ENCODE measurements at regions not wholly inside any gene's neighbourhood (a gene's known extent, or its start where the extent isn't known, plus 50 kb on each side); places are given as distances from the start of the nearest gene placed in this dataset.

DNA sequence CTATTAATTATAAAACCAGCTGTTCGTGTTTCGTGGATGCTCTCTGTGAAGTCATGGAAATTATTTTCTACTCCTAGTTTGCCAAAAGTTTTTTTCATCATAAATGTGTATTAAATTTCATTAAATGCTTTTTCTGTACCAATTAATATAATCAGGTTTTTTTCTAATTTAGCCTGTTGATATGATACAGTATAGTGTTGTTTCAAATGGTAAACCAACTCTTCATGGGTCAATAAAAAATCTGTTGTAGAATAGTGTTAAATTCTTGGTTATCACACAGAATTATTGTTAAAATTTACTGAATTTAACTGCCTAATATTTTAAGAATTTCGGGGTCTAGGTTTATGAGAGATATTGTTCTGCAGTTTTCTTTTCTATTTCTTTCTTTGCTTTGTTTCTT is 505.9 kb upstream of the MANEA start:
- no peak for DNase-seq

DNA sequence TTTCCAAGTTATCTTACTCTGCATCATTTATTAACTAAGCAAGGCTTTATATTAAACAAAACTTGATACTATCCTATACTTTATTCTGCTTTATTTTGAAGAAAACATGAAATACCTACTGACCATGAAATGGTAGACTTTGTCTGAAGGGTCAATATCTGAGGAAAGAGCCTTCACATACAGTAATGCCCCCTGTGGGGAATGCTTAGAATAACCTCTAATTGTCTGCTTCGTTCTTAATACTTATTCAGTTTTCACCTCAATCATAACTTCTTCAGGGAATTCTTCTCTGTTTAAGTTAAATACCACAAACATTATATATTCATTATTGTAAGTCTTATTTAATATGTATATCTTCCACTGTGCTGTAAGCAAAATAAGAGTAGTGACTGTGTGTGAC is 498.9 kb upstream of the MANEA start:
- DNase-seq, result no peak

DNA sequence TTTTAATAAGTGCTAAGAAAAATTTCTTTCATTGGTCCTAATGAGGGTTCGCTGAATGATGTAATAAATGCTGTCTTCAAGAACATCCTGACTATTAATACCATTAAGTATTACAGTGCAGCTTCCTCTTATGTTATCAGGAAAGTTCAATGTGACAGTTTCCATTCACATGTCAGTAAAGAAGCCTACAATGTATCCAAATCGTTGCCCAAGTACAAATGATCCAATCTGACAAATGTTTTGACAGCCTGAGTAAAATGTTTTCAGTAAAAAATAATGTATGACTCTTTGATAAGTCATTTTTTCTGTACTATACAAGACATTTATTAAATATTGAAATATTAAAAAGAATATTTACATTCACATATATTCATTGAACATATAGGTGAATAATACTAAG is 496.1 kb upstream of the MANEA start:
- DNase-seq, result no peak

DNA sequence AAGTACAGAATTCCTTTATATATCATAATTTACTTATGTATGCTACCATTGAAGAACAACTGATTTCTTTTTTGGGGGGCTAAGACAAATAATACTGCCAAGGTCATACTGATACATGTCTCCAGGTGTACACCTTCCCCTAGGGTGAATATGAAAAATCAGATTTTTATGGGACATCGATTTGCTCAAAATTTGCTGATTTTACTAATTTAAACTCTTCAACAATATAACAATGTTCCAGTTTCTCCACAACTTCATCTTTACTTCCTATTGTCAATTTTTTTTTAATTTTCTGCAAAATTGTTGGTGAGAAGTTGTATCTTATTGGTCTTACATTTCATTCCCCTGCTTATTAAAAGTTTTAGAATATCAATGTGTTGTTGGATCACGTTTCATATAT is 495.4 kb upstream of the MANEA start:
- no peak for DNase-seq

DNA sequence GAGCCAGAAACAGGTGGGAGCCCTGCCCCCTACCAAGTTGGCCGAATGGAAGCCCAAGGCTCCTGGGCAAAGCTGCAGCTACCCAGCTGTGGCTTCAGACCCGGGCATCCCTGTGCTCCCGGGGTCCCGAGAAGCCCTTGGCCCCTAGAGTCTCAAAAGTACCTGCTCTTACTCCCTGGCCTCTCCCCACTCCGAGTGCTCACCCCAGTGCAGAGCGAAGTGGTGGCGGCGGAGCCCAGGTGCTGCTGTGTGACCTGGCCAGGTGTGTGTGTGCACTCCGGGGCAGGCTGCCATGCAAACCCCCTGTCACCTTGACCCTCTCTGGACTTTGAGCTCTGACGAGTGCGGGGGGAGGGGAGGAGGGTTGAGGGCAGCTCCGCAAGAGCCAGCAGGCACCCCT is 493.8 kb upstream of the MANEA start:
- no peak for DNase-seq

DNA sequence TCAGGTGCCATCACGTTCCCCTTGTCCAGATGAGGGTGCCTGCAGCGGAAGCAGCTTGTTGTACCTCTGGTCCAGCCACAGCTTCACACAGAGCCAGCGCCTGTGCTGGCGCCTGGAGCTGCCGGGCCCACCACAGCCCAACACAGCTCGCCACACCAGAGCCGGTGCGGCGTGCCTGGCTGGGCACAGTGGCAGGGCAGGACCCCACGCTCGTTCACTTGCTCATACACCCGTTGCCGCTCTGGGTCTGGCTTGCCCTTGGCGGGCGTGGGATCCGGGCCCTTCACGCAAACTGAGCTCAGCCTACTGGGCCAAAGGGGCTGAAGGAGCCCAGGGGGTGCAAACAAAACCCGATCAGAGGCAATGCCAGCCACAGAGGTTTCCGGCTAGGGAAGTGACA is 492.5 kb upstream of the MANEA start:
- no peak for DNase-seq

DNA sequence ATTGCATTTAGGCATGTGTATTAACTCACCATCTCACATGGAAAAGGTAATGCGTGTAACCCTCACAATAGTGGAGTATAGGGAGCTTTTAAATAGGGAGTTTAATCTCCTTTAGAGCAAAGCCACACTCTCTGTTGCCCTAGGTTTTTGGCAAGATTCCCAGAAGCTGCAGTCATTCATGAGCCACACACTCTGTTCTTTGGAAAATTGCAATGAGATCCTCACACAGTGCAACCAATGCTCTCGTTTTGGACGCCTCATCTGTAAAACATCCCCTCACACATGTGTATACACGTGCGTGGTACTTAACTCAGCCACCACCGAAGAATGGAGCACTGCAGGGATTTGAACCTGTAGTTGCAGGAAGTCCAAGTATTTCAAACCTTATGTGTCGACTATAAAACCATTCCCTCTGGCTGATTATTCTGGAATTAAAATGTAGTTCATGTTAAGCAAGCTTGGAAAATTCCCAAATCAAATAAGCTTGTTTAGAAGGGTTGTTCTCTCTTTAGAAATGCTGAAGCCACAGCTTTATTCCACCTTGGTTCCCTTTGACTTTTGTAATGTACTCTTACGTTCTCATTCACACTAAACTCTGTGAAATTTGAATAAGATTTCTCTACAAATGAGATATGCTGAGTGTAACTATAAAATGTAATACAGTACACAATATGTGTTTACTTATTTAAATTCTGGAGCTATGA is 489.8 kb upstream of the MANEA start:
- DNase-seq, result peak; percentile 95

DNA sequence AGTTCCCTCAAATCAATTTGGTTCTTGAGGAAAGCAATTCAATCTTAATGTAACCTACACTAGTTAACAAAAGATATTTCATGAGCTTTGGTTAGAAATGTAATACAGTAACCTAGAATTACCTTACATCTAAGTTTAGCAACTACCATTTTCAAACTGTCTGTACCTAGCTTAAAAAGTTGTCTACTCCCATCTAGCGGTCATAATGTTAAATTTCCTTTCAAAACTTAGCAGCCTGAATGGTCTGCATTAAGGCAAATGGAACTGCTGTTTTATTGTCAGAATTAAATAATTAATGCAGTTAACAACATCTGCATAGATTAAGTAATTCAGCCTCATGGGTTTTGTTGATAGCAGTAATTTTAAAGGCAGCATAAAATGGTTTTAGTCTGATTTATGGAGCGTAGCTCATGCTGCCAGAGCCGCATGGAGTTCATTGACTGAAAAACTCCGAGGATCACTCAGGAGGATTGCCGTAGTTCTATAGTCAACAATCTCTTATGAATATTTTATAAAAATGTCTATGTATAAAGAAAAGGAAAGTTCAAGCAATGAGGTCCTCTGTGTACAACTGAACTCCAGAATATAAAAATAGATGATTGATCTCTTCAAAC is 485.4 kb upstream of the MANEA start:
- DNase-seq, result peak; percentile 71

DNA sequence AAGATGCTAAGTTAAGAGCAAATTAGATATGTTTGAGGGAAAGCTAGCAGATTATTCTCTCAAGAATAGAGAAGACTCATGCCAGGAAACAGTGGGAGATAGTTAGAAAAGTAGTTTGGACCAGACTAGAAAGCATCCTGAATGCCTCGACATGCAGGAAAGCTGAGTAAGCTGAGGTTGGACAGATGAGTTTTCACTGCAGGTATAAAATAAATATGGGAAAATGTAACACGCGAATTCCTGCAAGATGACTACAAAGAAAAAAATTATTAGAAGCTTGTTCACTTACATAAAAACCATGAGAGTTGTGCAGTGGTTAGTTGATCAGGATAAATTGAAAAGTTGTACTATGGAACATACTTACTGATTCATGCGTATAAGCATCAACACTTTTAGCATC is 484.2 kb upstream of the MANEA start:
- DNase-seq, result peak; percentile 48

DNA sequence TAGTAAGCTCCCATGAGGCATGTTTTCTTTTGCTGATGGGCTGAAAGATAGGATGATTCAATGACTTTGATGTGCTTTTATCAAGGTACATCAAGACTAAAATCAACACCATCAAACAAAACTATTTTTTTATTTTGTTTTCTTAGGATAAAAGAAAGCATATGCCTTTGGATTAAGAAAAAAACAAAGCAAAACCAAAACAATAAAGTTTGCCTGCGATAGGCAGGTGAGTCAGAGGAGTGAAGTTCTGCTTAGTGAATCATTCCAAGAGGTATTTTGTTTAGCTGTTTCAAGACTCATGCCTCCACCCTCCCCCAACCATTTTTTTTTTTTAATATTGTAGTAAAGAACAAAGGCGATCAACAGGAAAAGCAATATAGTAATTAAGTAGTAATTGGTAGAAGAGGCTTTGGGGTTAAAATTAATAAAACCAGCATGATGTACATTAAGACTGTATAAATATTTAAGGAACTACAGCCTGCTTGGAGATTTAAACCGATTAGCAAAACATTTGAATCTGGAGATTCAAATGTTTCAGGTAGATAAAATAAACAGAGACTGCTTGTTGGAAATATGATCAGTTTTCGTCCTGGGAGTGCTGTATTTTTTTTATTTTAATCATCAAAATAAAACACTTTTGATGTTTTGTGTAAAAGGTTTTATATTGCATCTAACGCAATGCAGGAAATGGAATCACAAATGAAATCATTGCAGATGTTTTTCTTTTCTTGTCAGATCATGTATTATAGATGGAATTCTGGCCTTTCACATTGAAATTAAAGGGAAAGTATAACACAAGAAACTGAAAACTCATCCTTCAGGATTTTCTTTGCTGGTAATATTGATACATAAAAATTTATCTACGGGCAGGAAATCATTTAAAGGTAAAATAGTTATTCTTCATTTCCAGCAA is 482.3 kb upstream of the MANEA start:
- peak; percentile 67 for DNase-seq

DNA sequence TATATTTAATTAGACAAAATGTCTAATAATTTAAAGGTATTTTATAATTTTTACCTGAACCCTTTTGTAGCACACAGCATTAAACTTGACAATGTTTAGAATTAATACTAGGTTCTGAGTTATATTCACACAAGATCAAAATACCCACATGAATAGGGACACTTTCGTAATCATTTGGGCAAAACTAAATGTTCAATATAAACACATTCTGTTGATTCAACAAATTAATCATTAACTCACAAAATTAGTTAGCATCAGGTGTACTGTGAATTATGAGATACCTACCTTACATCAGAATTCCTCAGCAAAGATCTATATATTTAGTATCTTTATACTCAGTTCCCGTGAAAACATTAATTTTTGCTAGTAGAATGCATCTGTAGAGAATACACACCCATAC is 481.5 kb upstream of the MANEA start:
- DNase-seq, result no peak

DNA sequence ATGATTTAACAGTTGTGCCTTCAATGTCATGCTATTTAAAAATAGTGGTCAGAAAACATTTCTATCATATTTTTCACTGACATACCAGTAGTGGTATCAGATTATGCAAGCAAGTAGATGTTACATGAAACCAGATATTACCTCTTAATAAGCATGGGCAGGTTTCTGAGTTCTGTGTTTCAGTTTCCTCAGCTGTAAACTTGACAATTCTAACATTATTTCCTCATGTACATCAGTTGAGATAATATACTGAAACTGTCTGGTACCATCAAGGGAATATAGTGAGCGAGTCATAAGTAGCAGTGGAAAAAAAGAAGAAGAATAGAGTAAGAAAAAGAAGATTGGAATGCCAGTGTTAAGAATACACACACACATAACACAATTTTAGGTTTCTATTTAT is 477.9 kb upstream of the MANEA start:
- DNase-seq, result peak; percentile 17

DNA sequence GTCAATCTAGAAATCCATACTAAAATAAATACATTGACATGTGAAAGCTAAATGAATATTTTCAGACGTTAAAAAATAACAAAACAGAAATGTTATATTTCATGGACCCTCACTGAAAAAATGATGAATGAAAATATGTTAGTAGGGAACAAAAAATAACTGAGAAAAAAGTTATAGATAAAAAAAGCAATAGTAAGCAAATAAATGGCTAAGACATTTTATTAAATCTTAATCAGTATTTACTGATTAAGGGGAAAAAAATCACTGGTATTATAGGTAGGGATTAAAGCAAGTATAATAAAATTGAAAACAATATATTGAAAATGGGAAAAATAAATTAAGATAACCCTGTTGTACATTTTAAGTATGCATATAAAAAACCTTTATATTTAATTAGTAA is 468.1 kb upstream of the MANEA start:
- DNase-seq, result no peak

DNA sequence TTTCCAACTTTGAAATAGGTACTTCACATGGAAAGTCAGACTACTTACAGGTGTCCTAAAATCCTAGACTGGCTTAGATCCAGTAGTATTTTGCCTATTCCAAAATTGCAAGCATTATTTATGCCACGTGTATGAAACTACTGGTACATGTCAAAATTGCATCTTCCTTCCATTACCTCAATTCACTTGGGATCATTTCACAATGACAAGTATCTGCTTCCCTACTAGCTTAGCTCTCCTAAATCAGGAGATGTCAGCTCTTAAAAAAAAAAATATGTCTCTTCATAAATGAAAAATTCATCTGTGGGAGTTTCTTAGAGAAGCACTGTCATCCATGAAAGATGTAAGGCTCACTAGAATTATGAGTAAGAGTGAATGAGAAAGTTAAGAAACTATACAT is 466.6 kb upstream of the MANEA start:
- DNase-seq, result no peak

DNA sequence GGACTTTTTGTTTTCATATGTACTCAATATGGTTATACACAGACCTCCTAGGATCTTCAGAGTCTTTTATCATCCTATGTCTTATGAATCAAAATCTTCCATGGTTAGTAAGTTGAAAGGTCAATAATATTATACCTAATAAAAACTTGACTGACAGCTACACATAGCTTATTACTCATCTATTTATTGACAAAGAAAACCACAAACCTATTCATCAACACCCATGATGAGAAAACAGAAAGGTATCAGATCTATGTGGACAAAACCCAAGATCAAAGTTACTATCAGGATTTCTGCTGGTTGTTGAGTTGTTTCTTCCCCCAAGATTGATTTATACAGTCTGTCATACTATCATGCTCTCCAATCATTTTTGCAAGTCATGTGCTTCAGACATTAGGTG is 460.1 kb upstream of the MANEA start:
- DNase-seq, result no peak

DNA sequence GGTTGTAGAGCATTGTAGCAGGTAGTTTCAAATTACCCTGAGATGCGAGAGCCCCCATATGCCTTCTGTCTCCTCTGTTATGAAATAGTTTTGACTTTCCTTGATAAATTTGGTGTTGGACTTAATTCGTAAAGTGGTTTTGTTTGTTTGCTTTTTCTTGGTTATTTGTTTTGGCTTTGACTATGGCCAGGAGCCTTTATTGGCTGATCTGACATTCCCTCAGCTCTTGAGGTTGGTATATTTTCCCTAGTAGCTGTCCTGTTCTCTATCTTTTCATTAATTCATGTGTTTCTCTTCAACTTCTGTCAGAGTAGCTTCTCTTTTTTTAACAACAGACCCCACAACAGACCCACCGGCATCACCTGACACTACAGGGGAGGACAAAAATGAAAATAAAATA is 457.4 kb upstream of the MANEA start:
- DNase-seq, result no peak

DNA sequence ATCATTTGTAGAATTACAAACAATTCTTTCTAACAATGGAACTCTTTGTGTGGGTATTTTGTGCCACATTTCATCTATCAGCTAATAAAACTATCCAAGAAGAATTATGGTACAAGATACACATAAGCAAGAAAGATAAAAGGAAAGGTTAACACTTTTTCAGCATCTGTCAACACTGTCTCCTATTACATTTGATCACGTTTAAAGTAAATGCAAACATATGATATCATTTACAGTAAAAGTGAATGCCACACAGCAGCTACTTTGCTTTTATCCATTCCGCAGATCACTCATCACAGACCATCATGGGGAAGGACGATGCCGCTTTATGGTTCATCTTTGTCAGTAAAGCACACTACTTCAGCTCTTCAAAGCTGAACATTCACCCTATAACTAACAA is 456.4 kb upstream of the MANEA start:
- DNase-seq, result no peak

DNA sequence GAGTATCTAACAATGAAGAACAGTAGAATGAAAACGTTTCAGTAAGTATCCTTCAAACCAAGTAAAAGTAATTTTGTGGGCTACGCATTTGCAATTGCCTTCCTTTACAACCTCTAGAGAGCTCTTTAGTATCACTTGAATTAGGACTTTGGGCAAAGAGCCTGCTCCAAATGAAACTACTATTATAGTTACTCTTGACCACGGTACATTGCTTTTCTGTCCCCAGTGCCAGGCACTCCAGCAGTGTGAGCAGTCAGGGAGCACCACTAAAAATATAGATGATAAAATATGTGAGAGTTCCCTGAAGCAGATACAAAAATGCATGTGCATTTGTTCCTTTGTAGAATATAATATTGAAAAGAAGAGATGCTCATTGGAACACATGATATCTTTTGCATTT is 450.1 kb upstream of the MANEA start:
- no peak for DNase-seq

DNA sequence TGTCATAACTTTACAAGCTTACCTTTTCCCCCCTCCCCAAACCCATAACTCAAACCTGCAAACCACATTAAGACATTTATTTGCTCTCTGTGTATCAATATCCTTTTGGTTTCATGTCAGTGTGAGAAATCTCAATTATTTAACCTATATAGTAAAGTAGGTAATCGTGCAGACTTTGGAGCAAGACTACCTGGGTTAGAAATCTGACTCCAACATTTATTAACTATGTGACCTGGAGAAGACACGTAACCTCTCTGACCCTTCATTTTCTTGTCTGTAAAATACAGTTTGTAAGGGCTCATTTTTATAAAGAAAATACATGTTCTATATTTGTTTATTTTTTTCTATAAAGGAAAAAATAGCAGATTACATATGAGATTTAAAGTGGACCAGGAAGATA is 448.9 kb upstream of the MANEA start:
- no peak for DNase-seq

DNA sequence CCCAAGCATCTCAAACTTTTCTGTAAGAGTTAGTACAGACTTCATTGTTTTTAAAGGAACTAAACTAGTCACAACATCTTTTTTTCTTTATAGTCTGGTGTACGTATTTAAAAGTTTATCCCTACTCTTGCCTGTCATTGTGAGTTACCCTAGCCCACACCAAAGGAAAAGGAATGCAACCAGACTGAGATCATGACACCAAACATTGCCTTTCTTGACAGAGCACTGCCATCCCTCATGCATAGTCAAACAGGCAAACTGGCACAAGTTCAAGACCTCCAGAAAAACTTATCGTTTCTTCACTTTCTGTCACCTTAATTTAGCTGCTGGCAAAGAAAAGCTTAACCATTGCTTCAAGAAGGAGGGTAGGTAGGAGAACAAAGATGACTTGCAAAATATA is 448.4 kb upstream of the MANEA start:
- DNase-seq, result no peak

DNA sequence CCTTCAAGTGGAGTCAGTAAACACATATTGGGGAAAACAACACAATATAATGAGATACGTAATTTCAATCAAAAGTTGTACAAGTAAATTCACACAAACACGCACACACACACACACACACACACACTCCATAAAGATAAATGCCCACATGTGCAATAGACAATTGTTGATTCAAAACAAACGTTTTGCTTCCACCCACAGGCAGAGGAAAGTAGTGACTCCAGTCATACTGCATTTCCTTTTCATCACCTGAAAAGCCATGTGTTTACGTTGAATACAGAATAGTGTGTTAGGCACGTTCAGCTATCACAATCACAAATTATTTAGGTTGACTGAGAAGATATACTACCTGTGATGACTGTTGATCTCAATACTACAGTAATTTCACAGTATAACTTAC is 443.8 kb upstream of the MANEA start:
- peak; percentile 36 for DNase-seq

DNA sequence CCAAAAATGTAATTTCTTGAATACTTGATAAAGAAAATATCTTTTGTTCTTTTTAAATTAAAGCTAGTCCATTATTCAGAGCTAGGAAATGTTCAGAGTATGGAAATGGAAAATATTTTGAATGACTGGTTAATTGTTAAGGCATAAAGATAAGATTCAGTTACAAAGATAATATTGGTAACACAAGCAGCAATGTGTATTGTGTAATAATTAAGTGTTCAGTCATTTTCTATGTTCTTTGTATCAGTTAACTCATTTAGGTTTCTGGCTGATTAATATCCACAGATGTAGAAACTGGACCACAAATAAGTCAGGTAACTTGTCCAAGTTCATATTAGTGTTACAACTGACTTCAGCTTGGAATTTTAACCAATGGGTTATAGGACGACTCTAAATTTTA is 442.2 kb upstream of the MANEA start:
- DNase-seq, result no peak

DNA sequence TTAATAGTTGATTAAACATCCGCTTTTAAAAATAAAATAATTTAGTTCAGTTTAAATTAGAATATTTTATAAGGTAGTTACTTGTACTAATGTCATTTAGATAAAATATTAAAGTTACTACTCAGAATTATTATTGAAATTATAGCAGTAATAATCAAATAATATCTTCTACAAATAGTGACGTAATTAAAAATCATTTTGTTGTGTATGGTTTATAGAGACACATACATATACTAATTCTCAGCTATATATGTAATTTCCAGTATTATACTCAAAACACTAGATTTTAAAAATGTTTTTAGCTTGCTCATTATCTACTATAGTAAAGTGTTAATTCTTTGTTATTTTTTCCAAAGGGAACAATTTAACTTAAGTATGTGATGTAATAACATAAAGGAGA is 435.2 kb upstream of the MANEA start:
- DNase-seq, result no peak

DNA sequence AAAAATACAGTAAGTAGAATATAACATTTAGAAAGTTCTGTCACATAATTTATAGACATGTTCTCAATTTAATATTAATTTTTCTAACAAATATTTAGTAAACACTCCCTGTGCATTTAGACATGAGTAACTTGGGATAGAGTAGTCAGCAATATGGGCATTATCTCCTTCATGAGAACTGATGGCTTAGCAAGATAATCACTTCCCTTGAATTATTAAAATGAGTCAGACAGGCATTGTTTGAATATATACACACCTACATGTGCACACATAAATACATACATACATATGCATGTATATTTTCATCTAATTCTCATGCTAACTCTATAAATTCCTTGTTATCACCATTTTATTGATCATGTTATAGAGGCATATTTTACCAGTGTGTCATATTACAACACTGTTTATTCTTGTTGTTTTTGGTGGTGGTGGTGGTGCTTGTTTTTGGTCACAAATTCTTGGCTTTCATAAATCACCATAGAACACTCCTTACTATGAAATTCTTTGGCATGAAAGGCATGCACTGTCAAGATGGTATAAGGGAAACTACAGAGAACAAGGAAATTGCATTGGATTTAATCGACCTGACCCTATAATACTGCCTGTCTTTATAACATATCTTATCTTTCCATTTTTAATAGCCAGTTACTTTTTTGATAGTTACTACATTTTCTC is 434.5 kb upstream of the MANEA start:
- no peak for DNase-seq
